SK-N-SH (cell line): ENCODE measurements at regions not wholly inside any gene's neighbourhood (a gene's known extent, or its start where the extent isn't known, plus 50 kb on each side); places are given as distances from the start of the nearest gene placed in this dataset.

Source experiments
- CTCF ChIA-PET: fragments of 300-600, 350-600 bp; formaldehyde crosslinking; extraction: SDS; loops from one replicate; lab custom pipeline; 2021; lab: Yijun Ruan, JAX
- POLR2A ChIA-PET: fragments of 350-600 bp; sonication (Branson Sonifier 250); formaldehyde crosslinking; extraction: SDS; loops from one replicate; lab custom pipeline; 2020; ENCODE audit warnings: antibody characterized with exemption, inconsistent platforms; lab: Yijun Ruan, JAX
- DNase-seq: peaks from one replicate; pipeline ENCODE4 v3.0.0; 2012
- H2AFZ ChIP-seq: fragments of 200-600 bp; sonication (generic); 2 replicates; pipeline ENCODE4 v1.8.1; 2016; ENCODE audit warnings: antibody characterized with exemption, mild to moderate bottlenecking, low read depth
- H3F3A ChIP-seq: fragments of 200-600 bp; sonication (generic); replicated peaks from 2 replicates; pipeline ENCODE3; 2016; ENCODE audit warnings: antibody characterized with exemption, mild to moderate bottlenecking; ENCODE audit not compliant: insufficient read depth
- H3K27ac ChIP-seq, 2 experiments: fragments of 200-500 bp in 1 of 2; fragments of 200-600 bp in 1 of 2; sonication (Bioruptor generic) in 1 of 2; sonication (generic), shearing (Covaris generic) in 1 of 2; 2 replicates each; pipeline versions ENCODE4 v1.5.1 to v1.6.1; 2014 to 2016; ENCODE audit warnings: low read depth in 2 of 2, inconsistent platforms in 1 of 2, low read length in 1 of 2, mild to moderate bottlenecking in 1 of 2, mixed read lengths in 1 of 2
- H3K27me3 ChIP-seq: fragments of 200-600 bp; sonication (generic), shearing (Covaris generic); 2 replicates; pipeline ENCODE4 v1.6.1; 2016; ENCODE audit warnings: mixed run types; ENCODE audit not compliant: insufficient read depth
- H3K36me3 ChIP-seq, 2 experiments: fragments of 200-500 bp in 1 of 2; fragments of 200-600 bp in 1 of 2; sonication (Bioruptor generic) in 1 of 2; sonication (generic) in 1 of 2; replicated peaks in 1 of 2; 2 replicates each; pipeline versions ENCODE3 to v1.5.1; 2014 to 2016; ENCODE audit warnings: low read length in 1 of 2, mild to moderate bottlenecking in 1 of 2; ENCODE audit not compliant: insufficient read depth in 2 of 2, control insufficient read depth in 1 of 2
- H3K4me1 ChIP-seq, 2 experiments: fragments of 200-500 bp in 1 of 2; fragments of 200-600 bp in 1 of 2; sonication (Bioruptor generic) in 1 of 2; sonication (generic), shearing (Covaris generic) in 1 of 2; 2 replicates each; pipeline versions ENCODE4 v1.5.1 to v1.6.1; 2014 to 2016; ENCODE audit warnings: low read depth in 1 of 2, low read length in 1 of 2, mixed run types in 1 of 2; ENCODE audit not compliant: insufficient read depth in 2 of 2, control insufficient read depth in 1 of 2
- H3K4me2 ChIP-seq: fragments of 200-600 bp; sonication (generic), shearing (Covaris generic); 2 replicates; pipeline ENCODE4 v1.6.1; 2017; ENCODE audit warnings: mixed run types
- H3K4me3 ChIP-seq, 2 experiments: fragments of 200-500 bp in 1 of 2; fragments of 200-600 bp in 1 of 2; sonication (Bioruptor generic) in 1 of 2; sonication (generic), shearing (Covaris generic) in 1 of 2; 2 replicates each; pipeline versions ENCODE4 v1.5.1 to v1.8.1; 2014 to 2016; ENCODE audit warnings: low read depth in 2 of 2, inconsistent platforms in 1 of 2, low read length in 1 of 2, mild to moderate bottlenecking in 1 of 2, mixed read lengths in 1 of 2, moderate library complexity in 1 of 2
- H3K79me2 ChIP-seq: fragments of 200-600 bp; sonication (generic); 2 replicates; pipeline ENCODE4 v1.8.1; 2017; ENCODE audit warnings: mild to moderate bottlenecking; ENCODE audit not compliant: insufficient read depth
- H3K9ac ChIP-seq: fragments of 200-600 bp; sonication (generic); 2 replicates; pipeline ENCODE4 v1.6.1; 2017; ENCODE audit warnings: mixed run types
- H3K9me2 ChIP-seq: fragments of 200-600 bp; sonication (generic); 2 replicates; pipeline ENCODE4 v1.6.1; 2017; ENCODE audit warnings: mixed run types
- H3K9me3 ChIP-seq: fragments of 200-600 bp; sonication (generic); 2 replicates; pipeline ENCODE4 v1.6.1; 2017; ENCODE audit warnings: mixed run types, mild to moderate bottlenecking, moderate library complexity
- H4K20me1 ChIP-seq: fragments of 200-600 bp; sonication (generic); 2 replicates; pipeline ENCODE4 v1.6.1; 2017; ENCODE audit warnings: mild to moderate bottlenecking, mixed run types; ENCODE audit not compliant: insufficient read depth
- FOSL2 ChIP-seq: IDR thresholded peaks from 2 replicates; pipeline ENCODE4 v1.4.0; 2012; ENCODE audit warnings: low read depth, mild to moderate bottlenecking, moderate library complexity, borderline replicate concordance
- FOXJ3 ChIP-seq: sonication (generic); formaldehyde crosslinking; IDR thresholded peaks from 2 replicates; pipeline ENCODE4 v1.5.1; 2020; ENCODE audit warnings: mild to moderate bottlenecking, missing genetic modification reagents
- FOXM1 ChIP-seq: IDR thresholded peaks from 2 replicates; pipeline ENCODE4 v1.4.0; 2012; ENCODE audit warnings: low read depth, mild to moderate bottlenecking
- GABPA ChIP-seq: IDR thresholded peaks from 2 replicates; pipeline ENCODE4 v1.4.0; 2012; ENCODE audit warnings: low read depth, mild to moderate bottlenecking
- GATA2 ChIP-seq: sonication (generic); formaldehyde crosslinking; IDR thresholded peaks from 2 replicates; pipeline ENCODE4 v1.5.0; 2020; ENCODE audit warnings: mild to moderate bottlenecking, missing genetic modification reagents
- JUND ChIP-seq: IDR thresholded peaks from 2 replicates; pipeline ENCODE4 v1.4.0; 2012
- MEF2A ChIP-seq: IDR thresholded peaks from 2 replicates; pipeline ENCODE4 v1.4.0; 2012; ENCODE audit warnings: low read depth, borderline replicate concordance
- NFIC ChIP-seq: IDR thresholded peaks from 2 replicates; pipeline ENCODE4 v1.4.0; 2012; ENCODE audit warnings: borderline replicate concordance
- NRF1 ChIP-seq: IDR thresholded peaks from 2 replicates; pipeline ENCODE4 v1.6.1; 2012; ENCODE audit warnings: low read depth, mild to moderate bottlenecking, low read length
- PBX3 ChIP-seq: IDR thresholded peaks from 2 replicates; pipeline ENCODE4; 2012
- POLR2AphosphoS5 ChIP-seq: IDR thresholded peaks from 2 replicates; pipeline ENCODE4 v1.6.1; 2012; ENCODE audit warnings: low read depth, low read length
- RAD21 ChIP-seq: IDR thresholded peaks from 2 replicates; pipeline ENCODE4 v1.6.1; 2012; ENCODE audit warnings: mild to moderate bottlenecking, low read length
- RCOR1 ChIP-seq: fragments of 150-350 bp; IDR thresholded peaks from 2 replicates; pipeline ENCODE4 v1.6.1; 2017; ENCODE audit warnings: antibody characterized with exemption, low read length
- REST ChIP-seq: IDR thresholded peaks from 2 replicates; pipeline ENCODE4 v1.6.1; 2012; ENCODE audit warnings: mild to moderate bottlenecking, low read depth, low read length, moderate library complexity
- RFX5 ChIP-seq: IDR thresholded peaks from 2 replicates; pipeline ENCODE4 v1.6.1; 2012; ENCODE audit warnings: mild to moderate bottlenecking, improper control_type of control experiment, low read length
- RXRA ChIP-seq: IDR thresholded peaks from 2 replicates; pipeline ENCODE4 v1.4.0; 2012; ENCODE audit warnings: low read depth, mild to moderate bottlenecking, borderline replicate concordance
- SMC3 ChIP-seq: IDR thresholded peaks from 2 replicates; pipeline ENCODE4 v1.6.1; 2012; ENCODE audit warnings: low read depth, low read length, improper control_type of control experiment
- TAF1 ChIP-seq: IDR thresholded peaks from 2 replicates; pipeline ENCODE4 v1.6.1; 2012; ENCODE audit warnings: low read depth, mild to moderate bottlenecking, low read length, moderate library complexity, borderline replicate concordance
- TCF12 ChIP-seq: IDR thresholded peaks from 2 replicates; pipeline ENCODE4 v1.4.0; 2012
- TEAD4 ChIP-seq: IDR thresholded peaks from 2 replicates; pipeline ENCODE4 v1.4.0; 2012; ENCODE audit warnings: mild to moderate bottlenecking, borderline replicate concordance; ENCODE audit not compliant: insufficient read depth
- USF1 ChIP-seq: IDR thresholded peaks from 2 replicates; pipeline ENCODE4 v1.4.0; 2012; ENCODE audit warnings: low read depth, borderline replicate concordance
- ZBTB33 ChIP-seq: IDR thresholded peaks from 2 replicates; pipeline ENCODE4 v1.4.0; 2012; ENCODE audit warnings: low read depth, borderline replicate concordance
- WGBS: methylation state at CpG from one replicate; pipeline ENCODE4 v1.1.6; 2017; ENCODE audit warnings: low lambda C conversion rate; 5-methylcytosine and 5-hydroxymethylcytosine counted together

- no peak for DNase-seq
- 74% methylated on average over 10 of the region's 13 CpGs for WGBS
- Histone ChIP-seq H3K36me3 (no peaks in the 10 kb centered on the region), H2AFZ (no peak overlapping the region), H3K4me3 (no peak overlapping the region), H3K4me2 (no peak overlapping the region), H3K9me3 (no peaks in the 10 kb centered on the region), H3K79me2 (no peaks in the 10 kb centered on the region), H3K27me3 (no peaks in the 10 kb centered on the region; the same call in 1 of the 2 replicates), H3K9me2 (no peaks in the 10 kb centered on the region), H3K9ac (no peak overlapping the region), H3K4me1 (no peaks in the 10 kb centered on the region), H3F3A (no peaks in the 10 kb centered on the region), H4K20me1 (no peaks in the 10 kb centered on the region), H3K27ac (no peak overlapping the region)
- no peak for TF ChIP-seq PBX3
- no peak for TF ChIP-seq NFIC
- TF ChIP-seq FOXJ3 (CRISPR knock-in tag) = no peak
- TF ChIP-seq TAF1 = no peak
- no peak for TF ChIP-seq GATA2
- TF ChIP-seq FOSL2 = no peak
- no peak for TF ChIP-seq GABPA
- TF ChIP-seq FOXM1 = no peak
- TF ChIP-seq MEF2A = no peak
- no peak for TF ChIP-seq JUND
- TF ChIP-seq RCOR1 = no peak
- no peak for TF ChIP-seq REST
- no peak for TF ChIP-seq RXRA
- CTCF ChIA-PET = interaction anchor here (1.2 to 1.6 kb wide), 2 partner anchors 17 to 470 kb away, joined by 3 read pairs; no protein-coding TSS in a partner anchor
- POLR2A ChIA-PET = no interaction called here
These were observed 125.8 kb upstream of the GLI2 start for GRCh38 chr2:120609826-120610395.

GRCh38 chr2:120611016-120611415 lies 124.7 kb upstream of the GLI2 start:
- no peaks in the 10 kb centered on the region for H3K9me2 ChIP-seq
- CTCF ChIA-PET = interaction anchor here (1.6 kb wide), 1 partner anchor 469 kb away, joined by 3 read pairs; no protein-coding TSS in a partner anchor
- H3K79me2 ChIP-seq = no peaks in the 10 kb centered on the region
- H3K27ac ChIP-seq = no peak overlapping the region
- TF ChIP-seq FOSL2 (no peak), RFX5 (no peak), USF1 (no peak), NFIC (no peak), ZBTB33 (no peak), POLR2AphosphoS5 (no peak), SMC3 (no peak), NRF1 (no peak), JUND (no peak), MEF2A (no peak), TEAD4 (no peak), TCF12 (no peak), GABPA (no peak), RAD21 (no peak)
- no peak overlapping the region for H3K4me2 ChIP-seq
- no peak overlapping the region for H3K4me3 ChIP-seq
- no peaks in the 10 kb centered on the region for H3F3A ChIP-seq
- H3K9me3 ChIP-seq = no peaks in the 10 kb centered on the region
- WGBS = 34% methylated on average over 3 of the region's 6 CpGs
- no peak overlapping the region for H3K9ac ChIP-seq
- DNase-seq = no peak
- H2AFZ ChIP-seq = no peak overlapping the region
- H4K20me1 ChIP-seq = no peaks in the 10 kb centered on the region
- POLR2A ChIA-PET = no interaction called here
- no peaks in the 10 kb centered on the region for H3K36me3 ChIP-seq
- no peaks in the 10 kb centered on the region; the same call in 1 of the 2 replicates for H3K27me3 ChIP-seq
- H3K4me1 ChIP-seq = no peaks in the 10 kb centered on the region
